OCI-LY3 (cell line): ENCODE measurements at regions not wholly inside any gene's neighbourhood (a gene's known extent, or its start where the extent isn't known, plus 50 kb on each side); places are given as distances from the start of the nearest gene placed in this dataset.
A peak's percentile ranks its signal among the peaks of the same experiment; 100 is the strongest.

Experiments used
- H2AFZ ChIP-seq: fragments of 200-600, 300-600 bp; shearing (Covaris generic); 2 replicates; pipeline ENCODE4 v1.6.0; 2014; ENCODE audit warnings: antibody characterized with exemption, low read depth, low read length
- H3K27ac ChIP-seq: fragments of 200-600, 300-600 bp; sonication (generic); 2 replicates; pipeline ENCODE4 v1.5.1; 2014; ENCODE audit warnings: mild to moderate bottlenecking, low read length, moderate library complexity, mixed read lengths
- H3K27me3 ChIP-seq: fragments of 200-600, 300-600 bp; sonication (generic); 2 replicates; pipeline ENCODE4 v1.6.1; 2014; ENCODE audit warnings: low read depth, low read length, mixed read lengths
- H3K36me3 ChIP-seq: fragments of 200-600, 300-600 bp; sonication (generic); replicated peaks from 2 replicates; pipeline ENCODE3; 2014; ENCODE audit warnings: low read depth, low read length, mixed read lengths
- H3K4me1 ChIP-seq: fragments of 300-600, 200-600 bp; sonication (generic); 2 replicates; pipeline ENCODE4 v1.6.1; 2014; ENCODE audit warnings: low read length, mixed read lengths
- H3K4me2 ChIP-seq: fragments of 200-600, 300-600 bp; sonication (generic); 2 replicates; pipeline ENCODE4 v1.6.1; 2014; ENCODE audit warnings: low read length, mixed read lengths
- H3K4me3 ChIP-seq: fragments of 300-600, 200-600 bp; sonication (generic); 2 replicates; pipeline ENCODE4 v1.5.1; 2014; ENCODE audit warnings: antibody characterized with exemption, mild to moderate bottlenecking, low read length, moderate library complexity
- H3K79me2 ChIP-seq: fragments of 300-600, 200-600 bp; shearing (Covaris generic); 2 replicates; pipeline ENCODE4 v1.6.1; 2014; ENCODE audit warnings: mild to moderate bottlenecking, low read length, mixed read lengths
- H3K9ac ChIP-seq: fragments of 300-600, 200-600 bp; shearing (Covaris generic); 2 replicates; pipeline ENCODE4 v1.6.0; 2014; ENCODE audit warnings: mild to moderate bottlenecking, low read length, moderate library complexity
- H3K9me3 ChIP-seq: fragments of 200-600, 300-600 bp; shearing (Covaris generic); 2 replicates; pipeline ENCODE4 v1.6.1; 2014; ENCODE audit warnings: low read length, mixed read lengths; ENCODE audit not compliant: insufficient read depth
- H4K20me1 ChIP-seq: fragments of 200-600, 300-600 bp; sonication (generic); 2 replicates; pipeline ENCODE4 v1.6.1; 2016; ENCODE audit warnings: low read length, mixed read lengths; ENCODE audit not compliant: insufficient read depth
- EZH2phosphoT487 ChIP-seq: fragments of 200-600 bp; shearing (Covaris generic); IDR thresholded peaks from 2 replicates; pipeline ENCODE4 v1.6.1; 2018; ENCODE audit warnings: antibody characterized with exemption, mixed run types, low read depth
- TF ChIP-seq, protein P1 (sequence below): fragments of 200-600, 300-600 bp; sonication (generic); IDR thresholded peaks from 2 replicates; pipeline ENCODE4 v1.5.1; 2014; ENCODE audit warnings: antibody characterized with exemption, low read length, low read depth

DNA sequence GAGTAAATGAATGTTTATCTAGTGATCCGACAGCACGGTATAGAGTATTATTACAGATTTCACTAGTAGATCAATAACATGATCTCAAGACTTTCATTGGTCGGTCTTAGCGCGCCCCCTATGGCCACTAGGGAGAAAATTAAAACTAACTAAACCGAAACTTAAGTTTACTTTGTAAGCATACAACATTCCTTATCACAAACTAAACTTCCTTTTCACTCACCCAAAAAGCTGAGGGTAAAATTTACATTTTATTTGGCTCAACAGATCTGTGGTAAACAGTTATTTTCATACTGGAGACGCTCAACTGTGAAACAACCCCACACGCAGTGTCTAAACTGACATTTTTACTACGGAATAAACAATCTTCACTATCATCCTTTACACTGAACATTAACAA, 215.6 kb upstream of the MAP2 start:
- H2AFZ ChIP-seq: peak overlapping the region; percentile 92
- H3K79me2 ChIP-seq: no peaks in the 10 kb centered on the region
- peak overlapping the region; percentile 76 for H3K4me2 ChIP-seq
- peak overlapping the region; percentile 75 for H3K4me3 ChIP-seq
- no peak overlapping the region for H3K27ac ChIP-seq
- no peaks in the 10 kb centered on the region for H3K4me1 ChIP-seq
- no peaks in the 10 kb centered on the region for H3K9me3 ChIP-seq
- H3K9ac ChIP-seq: peak overlapping the region; percentile 40
- no peaks in the 10 kb centered on the region for H4K20me1 ChIP-seq
- H3K27me3 ChIP-seq: no peaks in the 10 kb centered on the region
- no peaks in the 10 kb centered on the region for H3K36me3 ChIP-seq
- TF ChIP-seq, protein P1, sequence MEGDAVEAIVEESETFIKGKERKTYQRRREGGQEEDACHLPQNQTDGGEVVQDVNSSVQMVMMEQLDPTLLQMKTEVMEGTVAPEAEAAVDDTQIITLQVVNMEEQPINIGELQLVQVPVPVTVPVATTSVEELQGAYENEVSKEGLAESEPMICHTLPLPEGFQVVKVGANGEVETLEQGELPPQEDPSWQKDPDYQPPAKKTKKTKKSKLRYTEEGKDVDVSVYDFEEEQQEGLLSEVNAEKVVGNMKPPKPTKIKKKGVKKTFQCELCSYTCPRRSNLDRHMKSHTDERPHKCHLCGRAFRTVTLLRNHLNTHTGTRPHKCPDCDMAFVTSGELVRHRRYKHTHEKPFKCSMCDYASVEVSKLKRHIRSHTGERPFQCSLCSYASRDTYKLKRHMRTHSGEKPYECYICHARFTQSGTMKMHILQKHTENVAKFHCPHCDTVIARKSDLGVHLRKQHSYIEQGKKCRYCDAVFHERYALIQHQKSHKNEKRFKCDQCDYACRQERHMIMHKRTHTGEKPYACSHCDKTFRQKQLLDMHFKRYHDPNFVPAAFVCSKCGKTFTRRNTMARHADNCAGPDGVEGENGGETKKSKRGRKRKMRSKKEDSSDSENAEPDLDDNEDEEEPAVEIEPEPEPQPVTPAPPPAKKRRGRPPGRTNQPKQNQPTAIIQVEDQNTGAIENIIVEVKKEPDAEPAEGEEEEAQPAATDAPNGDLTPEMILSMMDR: peak; percentile 85
- TF ChIP-seq EZH2phosphoT487: no peak

DNA sequence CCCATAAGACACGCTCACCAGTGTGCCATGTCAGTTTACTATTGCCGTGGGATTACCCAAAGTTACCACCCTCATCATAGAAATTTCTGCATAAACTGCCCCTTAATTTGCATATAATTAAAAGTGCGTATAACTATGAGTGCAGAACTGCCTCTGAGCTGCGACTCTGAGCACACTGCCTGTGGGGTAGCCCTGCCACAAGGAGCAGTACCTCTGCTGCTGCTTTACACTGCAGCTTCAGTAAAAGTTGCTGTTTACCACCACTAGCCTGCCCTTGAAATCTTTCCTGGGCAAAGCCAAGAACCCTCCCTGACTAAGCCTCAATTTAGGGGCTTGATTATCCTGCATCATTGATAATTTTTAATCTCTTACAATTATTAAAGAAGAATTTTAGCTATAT, 213.9 kb upstream of the MAP2 start:
- H3K36me3 ChIP-seq: no peaks in the 10 kb centered on the region
- H3K4me1 ChIP-seq: no peaks in the 10 kb centered on the region
- H3K27ac ChIP-seq: no peak overlapping the region
- H3K79me2 ChIP-seq: no peaks in the 10 kb centered on the region
- H3K4me3 ChIP-seq: no peak overlapping the region
- no peaks in the 10 kb centered on the region for H3K27me3 ChIP-seq
- no peak overlapping the region for H3K4me2 ChIP-seq
- no peaks in the 10 kb centered on the region for H3K9me3 ChIP-seq
- H4K20me1 ChIP-seq: no peaks in the 10 kb centered on the region
- H3K9ac ChIP-seq: no peak overlapping the region
- no peak overlapping the region for H2AFZ ChIP-seq
- no peak for TF ChIP-seq EZH2phosphoT487
- TF ChIP-seq, protein P1: no peak

DNA sequence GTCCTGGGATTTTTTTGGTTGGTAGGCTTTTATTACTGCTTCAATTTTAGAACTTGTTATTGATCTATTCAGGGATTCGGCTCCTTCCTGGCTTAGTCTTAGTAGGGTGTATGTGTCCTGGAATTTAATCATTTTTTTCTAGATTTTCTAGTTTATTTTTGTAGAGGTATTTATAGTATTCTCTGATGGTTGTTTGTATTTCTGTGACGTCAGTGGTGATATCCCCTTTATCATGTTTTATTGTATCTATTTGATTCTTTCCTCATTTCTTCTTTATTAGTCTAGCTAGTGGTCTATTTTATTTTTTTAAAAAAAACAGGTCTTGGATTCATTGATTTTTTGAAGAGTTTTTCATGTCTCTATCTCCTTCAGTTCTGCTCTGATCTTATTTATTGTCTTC, 193.3 kb upstream of the MAP2 start:
- H3K9ac ChIP-seq: no peak overlapping the region

DNA sequence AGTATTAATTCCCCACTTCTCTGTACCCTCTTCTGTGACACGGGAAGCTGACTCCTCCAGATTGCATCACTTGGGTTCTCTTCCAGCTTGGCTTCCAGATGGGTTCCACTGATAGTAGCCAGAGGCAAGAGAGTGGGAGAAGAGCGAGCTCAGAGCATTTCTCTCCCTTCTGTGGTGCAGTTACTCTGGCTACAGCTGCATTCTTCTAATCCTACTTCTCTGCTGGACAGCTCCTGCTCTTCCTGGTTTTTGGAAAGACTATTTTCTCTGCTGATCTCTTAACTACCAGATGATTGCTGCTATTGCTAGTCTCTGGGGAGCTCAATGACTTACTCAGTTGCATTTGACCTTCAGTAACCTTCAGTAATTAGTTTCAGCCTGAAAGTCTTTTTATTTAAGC, 187.5 kb upstream of the MAP2 start:
- H3K4me1 ChIP-seq: no peaks in the 10 kb centered on the region

More for the DNA sequence above, 193.3 kb upstream of the MAP2 start:
- TF ChIP-seq, protein P1: no peak
- no peak for TF ChIP-seq EZH2phosphoT487
- H3K36me3 ChIP-seq: no peaks in the 10 kb centered on the region
- H3K27me3 ChIP-seq: no peaks in the 10 kb centered on the region
- H2AFZ ChIP-seq: no peak overlapping the region
- no peak overlapping the region for H3K27ac ChIP-seq
- H3K4me1 ChIP-seq: no peaks in the 10 kb centered on the region
- no peak overlapping the region for H3K4me2 ChIP-seq
- H4K20me1 ChIP-seq: no peaks in the 10 kb centered on the region
- H3K9me3 ChIP-seq: no peaks in the 10 kb centered on the region
- H3K79me2 ChIP-seq: no peaks in the 10 kb centered on the region
- no peak overlapping the region for H3K4me3 ChIP-seq

More for the DNA sequence above, 187.5 kb upstream of the MAP2 start:
- no peak overlapping the region for H3K9ac ChIP-seq
- no peaks in the 10 kb centered on the region for H4K20me1 ChIP-seq
- peaks cover 4% of the 10 kb centered on the region for H3K36me3 ChIP-seq
- peaks cover 4% of the 10 kb centered on the region; the same call in 1 of the 2 replicates for H3K9me3 ChIP-seq
- no peak overlapping the region for H3K4me3 ChIP-seq
- no peak overlapping the region for H2AFZ ChIP-seq
- H3K27ac ChIP-seq: no peak overlapping the region
- H3K27me3 ChIP-seq: no peaks in the 10 kb centered on the region
- no peaks in the 10 kb centered on the region for H3K79me2 ChIP-seq
- TF ChIP-seq EZH2phosphoT487: no peak
- TF ChIP-seq, protein P1: no peak
- H3K4me2 ChIP-seq: no peak overlapping the region
